Immature natural killer cell (primary cell): ENCODE measurements at regions not wholly inside any gene's neighbourhood (a gene's known extent, or its start where the extent isn't known, plus 50 kb on each side); places are given as distances from the start of the nearest gene placed in this dataset.

Experiments
- DNase-seq, 3 donors: peaks; one replicate each; pipeline ENCODE4 v3.0.0; 2022; ENCODE audit warnings: mixed read lengths in 1 of 3
- H3K27ac Mint-ChIP-seq, 6 donors: one replicate each; pipeline ENCODE4 v1.8.0; 2020; ENCODE audit warnings: mixed read lengths in 6 of 6, mild to moderate bottlenecking in 5 of 6, inconsistent platforms in 4 of 6, moderate library complexity in 3 of 6
- H3K27me3 Mint-ChIP-seq, 3 donors: one replicate each; pipeline ENCODE4 v1.8.0; 2020 to 2021; ENCODE audit warnings: low read depth in 3 of 3, mild to moderate bottlenecking in 3 of 3, mixed read lengths in 3 of 3, moderate library complexity in 3 of 3, inconsistent platforms in 1 of 3
- H3K36me3 Mint-ChIP-seq, 3 donors: one replicate each; pipeline ENCODE4 v1.8.0; 2020; ENCODE audit warnings: mixed read lengths in 3 of 3, inconsistent platforms in 2 of 3, mild to moderate bottlenecking in 2 of 3
- H3K4me1 Mint-ChIP-seq, 2 donors: one replicate each; pipeline ENCODE4 v1.8.0; 2020; ENCODE audit warnings: inconsistent platforms in 2 of 2, mild to moderate bottlenecking in 2 of 2, mixed read lengths in 2 of 2, moderate library complexity in 1 of 2
- H3K4me3 Mint-ChIP-seq, 5 donors: one replicate each; pipeline ENCODE4 v1.8.0; 2020; ENCODE audit warnings: mild to moderate bottlenecking in 5 of 5, mixed read lengths in 5 of 5, inconsistent platforms in 3 of 5, moderate library complexity in 3 of 5
- H3K9me3 Mint-ChIP-seq, 6 donors: one replicate each; pipeline ENCODE4 v1.8.0; 2020; ENCODE audit warnings: mild to moderate bottlenecking in 6 of 6, mixed read lengths in 6 of 6, inconsistent platforms in 4 of 6, moderate library complexity in 3 of 6

- no peak for DNase-seq
- peaks cover 0 to 4% (median 0%) of the 10 kb centered on the region in 6 donors for H3K9me3 Mint-ChIP-seq
- no peak overlapping the region for H3K4me3 Mint-ChIP-seq
- H3K4me1 Mint-ChIP-seq: no peaks in the 10 kb centered on the region
- peaks cover 0 to 5% (median 5%) of the 10 kb centered on the region in 3 donors for H3K27me3 Mint-ChIP-seq
- no peaks in the 10 kb centered on the region for H3K36me3 Mint-ChIP-seq
- no peak overlapping the region for H3K27ac Mint-ChIP-seq
Measured at GRCh38 chr10:2145926-2146478, 408.7 kb upstream of the ADARB2 start.

- H3K4me1 Mint-ChIP-seq: no peaks in the 10 kb centered on the region
- peaks cover 0 to 4% (median 0%) of the 10 kb centered on the region in 6 donors for H3K9me3 Mint-ChIP-seq
- H3K27ac Mint-ChIP-seq: no peak overlapping the region
- no peaks in the 10 kb centered on the region for H3K36me3 Mint-ChIP-seq
- peaks cover 0 to 6% (median 5%) of the 10 kb centered on the region in 3 donors for H3K27me3 Mint-ChIP-seq
- no peak overlapping the region for H3K4me3 Mint-ChIP-seq
- DNase-seq: no peak
Measured at GRCh38 chr10:2145491-2145890, 408.2 kb upstream of the ADARB2 start.

DNA sequence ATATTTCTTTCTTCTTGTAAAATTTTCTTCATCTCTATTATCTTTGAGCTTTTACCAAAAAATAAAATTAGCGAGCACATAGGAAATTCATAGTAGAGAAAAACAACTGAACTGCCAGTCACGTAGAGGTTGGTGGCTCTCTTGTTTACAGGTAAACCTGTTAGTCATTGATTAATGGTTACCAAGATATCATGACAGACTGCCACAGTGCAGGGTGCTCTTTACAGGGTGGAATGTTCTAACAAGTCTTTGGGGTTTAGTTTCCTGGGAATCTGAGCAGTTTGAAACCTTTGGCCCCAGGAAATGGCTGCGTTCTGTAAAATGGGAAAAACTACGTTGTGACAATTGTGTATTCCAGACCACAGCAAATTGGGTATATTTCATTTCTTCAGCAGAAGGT lies 407.3 kb upstream of the ADARB2 start:
- Mint-ChIP-seq H3K36me3 (no peaks in the 10 kb centered on the region), H3K4me1 (no peaks in the 10 kb centered on the region), H3K9me3 (peaks cover 0 to 4% (median 0%) of the 10 kb centered on the region in 6 donors), H3K27me3 (peaks cover 0 to 6% (median 5%) of the 10 kb centered on the region in 3 donors), H3K4me3 (no peak overlapping the region), H3K27ac (no peak overlapping the region)
- DNase-seq: no peak

DNA sequence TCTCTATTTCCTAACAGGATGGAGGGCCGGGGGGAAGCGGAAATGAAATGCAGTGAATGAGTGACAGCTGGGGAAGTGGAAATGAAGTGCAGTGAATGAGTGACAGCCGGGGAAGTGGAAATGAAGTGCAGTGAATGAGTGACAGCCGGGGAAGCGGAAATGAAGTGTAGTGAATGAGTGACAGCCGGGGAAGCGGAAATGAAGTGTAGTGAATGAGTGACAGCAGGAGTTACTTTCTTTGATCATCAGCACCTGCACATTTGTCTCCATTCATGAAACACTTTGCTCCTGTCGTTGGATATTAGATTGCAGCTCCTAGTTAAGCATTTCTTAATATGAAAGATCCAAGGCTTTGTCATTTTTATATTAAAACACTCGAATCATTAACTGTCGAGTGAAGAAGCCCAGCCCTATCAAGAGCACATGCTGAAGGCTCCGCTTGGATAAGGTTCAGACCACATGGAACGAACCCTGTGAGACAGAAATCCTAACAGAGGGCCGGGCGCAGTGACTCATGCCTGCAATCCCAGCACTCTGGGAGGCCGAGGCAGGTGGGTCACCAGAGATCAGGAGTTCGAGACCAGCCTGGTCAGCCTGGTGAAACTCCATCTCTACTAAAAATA lies 406.0 kb upstream of the ADARB2 start:
- no peaks in the 10 kb centered on the region for H3K36me3 Mint-ChIP-seq
- no peak overlapping the region for H3K4me3 Mint-ChIP-seq
- H3K27me3 Mint-ChIP-seq: peaks cover 0 to 6% (median 2%) of the 10 kb centered on the region in 3 donors
- H3K4me1 Mint-ChIP-seq: no peaks in the 10 kb centered on the region
- H3K9me3 Mint-ChIP-seq: peaks cover 0 to 4% (median 0%) of the 10 kb centered on the region in 6 donors
- DNase-seq: no peak
- no peak overlapping the region for H3K27ac Mint-ChIP-seq

DNA sequence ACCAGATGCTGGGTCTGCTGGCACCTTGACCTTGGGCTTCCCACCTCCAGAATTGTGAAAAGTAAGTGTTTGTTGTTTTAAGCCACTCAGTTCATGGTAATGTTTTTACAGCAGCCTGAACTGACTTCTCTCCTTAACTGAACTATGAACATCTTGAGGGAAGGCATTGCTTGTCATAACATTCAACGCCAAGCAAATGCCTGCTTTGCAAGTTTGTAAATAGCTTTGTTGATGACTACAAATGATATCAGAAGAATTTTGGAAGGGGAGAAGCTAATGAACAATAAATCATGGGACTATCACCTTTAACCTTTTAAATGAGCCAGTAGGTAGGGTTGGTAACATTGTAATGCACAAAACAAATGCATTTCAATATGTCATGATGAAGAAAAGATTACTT lies 402.4 kb upstream of the ADARB2 start:
- H3K9me3 Mint-ChIP-seq: peaks cover 0 to 2% (median 0%) of the 10 kb centered on the region in 6 donors
- DNase-seq: no peak
- H3K4me1 Mint-ChIP-seq: no peaks in the 10 kb centered on the region
- H3K27me3 Mint-ChIP-seq: peaks cover 2 to 6% (median 5%) of the 10 kb centered on the region in 3 donors
- H3K27ac Mint-ChIP-seq: no peak overlapping the region
- no peak overlapping the region for H3K4me3 Mint-ChIP-seq
- H3K36me3 Mint-ChIP-seq: no peaks in the 10 kb centered on the region

GRCh38 chr10:2137549-2138174 lies 400.3 kb upstream of the ADARB2 start:
- Mint-ChIP-seq H3K27me3 (peaks cover 2 to 6% (median 6%) of the 10 kb centered on the region in 3 donors), H3K36me3 (no peaks in the 10 kb centered on the region), H3K9me3 (peaks cover 0 to 2% (median 0%) of the 10 kb centered on the region in 6 donors), H3K4me3 (no peak overlapping the region), H3K4me1 (no peaks in the 10 kb centered on the region), H3K27ac (no peak overlapping the region)
- no peak for DNase-seq

- Mint-ChIP-seq H3K36me3 (peaks cover 0 to 3% (median 0%) of the 10 kb centered on the region in 3 donors), H3K27me3 (peaks cover 0 to 3% (median 1%) of the 10 kb centered on the region in 3 donors), H3K9me3 (peaks cover 0 to 2% (median 0%) of the 10 kb centered on the region in 6 donors), H3K27ac (no peak overlapping the region), H3K4me1 (no peaks in the 10 kb centered on the region), H3K4me3 (no peak overlapping the region)
- no peak for DNase-seq
Measured at GRCh38 chr10:2130705-2131305, 393.5 kb upstream of the ADARB2 start.

DNA sequence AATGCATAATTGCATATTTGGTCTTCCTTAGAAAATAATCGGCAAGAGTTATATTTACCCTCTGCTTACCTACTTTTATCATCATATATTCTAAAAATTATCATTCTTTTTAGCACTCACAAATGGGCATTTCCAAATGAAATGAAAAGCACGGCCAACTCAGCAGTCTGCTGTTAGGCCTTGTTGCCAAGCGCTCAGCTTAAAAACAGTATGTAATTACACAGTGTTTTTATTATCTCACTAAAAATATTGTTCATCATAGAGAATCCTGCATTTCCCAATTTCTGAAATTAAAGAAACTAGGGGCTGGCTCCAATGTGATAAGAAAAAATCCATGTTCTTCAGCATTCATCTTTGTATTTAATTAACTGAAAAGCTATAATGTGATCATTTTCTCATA lies 391.7 kb upstream of the ADARB2 start:
- peaks cover 0 to 3% (median 1%) of the 10 kb centered on the region in 3 donors for H3K27me3 Mint-ChIP-seq
- H3K4me3 Mint-ChIP-seq: no peak overlapping the region
- no peak for DNase-seq
- peaks cover 0 to 3% (median 0%) of the 10 kb centered on the region in 3 donors for H3K36me3 Mint-ChIP-seq
- H3K4me1 Mint-ChIP-seq: no peaks in the 10 kb centered on the region
- H3K27ac Mint-ChIP-seq: no peak overlapping the region
- peaks cover 0 to 2% (median 0%) of the 10 kb centered on the region in 6 donors for H3K9me3 Mint-ChIP-seq

GRCh38 chr10:2124135-2124534 lies 386.8 kb upstream of the ADARB2 start:
- DNase-seq: no peak
- Mint-ChIP-seq H3K27ac (no peak overlapping the region), H3K4me3 (no peak overlapping the region), H3K9me3 (peaks cover 0 to 2% (median 0%) of the 10 kb centered on the region in 6 donors), H3K36me3 (no peaks in the 10 kb centered on the region), H3K27me3 (peaks cover 2 to 3% (median 2%) of the 10 kb centered on the region in 3 donors), H3K4me1 (no peaks in the 10 kb centered on the region)

GRCh38 chr10:2122431-2123124 lies 385.3 kb upstream of the ADARB2 start:
- no peaks in the 10 kb centered on the region for H3K36me3 Mint-ChIP-seq
- no peak for DNase-seq
- peaks cover 0 to 6% (median 0%) of the 10 kb centered on the region in 6 donors for H3K9me3 Mint-ChIP-seq
- H3K4me1 Mint-ChIP-seq: no peaks in the 10 kb centered on the region
- H3K27me3 Mint-ChIP-seq: peaks cover 0 to 2% (median 2%) of the 10 kb centered on the region in 3 donors
- H3K27ac Mint-ChIP-seq: no peak overlapping the region
- H3K4me3 Mint-ChIP-seq: no peak overlapping the region

DNA sequence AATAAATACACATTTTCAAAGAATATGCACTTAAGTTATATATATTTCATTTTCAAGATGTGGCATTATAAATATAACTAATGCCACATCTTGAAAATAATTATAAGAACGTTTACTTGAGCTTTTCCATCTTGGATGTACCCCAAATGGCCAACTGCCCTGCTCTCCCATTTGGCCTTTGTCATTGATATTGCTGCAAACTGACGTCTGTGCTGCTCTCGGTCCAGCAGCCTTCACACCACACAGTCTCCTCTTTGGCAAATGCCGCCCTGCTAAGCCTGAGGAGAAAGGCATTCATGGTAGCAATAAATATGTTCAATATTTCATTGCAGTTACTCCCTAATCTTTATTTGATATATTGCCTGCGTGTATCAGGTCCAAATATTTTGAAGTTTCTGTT lies 384.6 kb upstream of the ADARB2 start:
- Mint-ChIP-seq H3K27me3 (peaks cover 0 to 2% (median 2%) of the 10 kb centered on the region in 3 donors), H3K27ac (no peak overlapping the region), H3K4me1 (no peaks in the 10 kb centered on the region), H3K36me3 (no peaks in the 10 kb centered on the region), H3K9me3 (peaks cover 0 to 6% (median under 1%) of the 10 kb centered on the region in 6 donors), H3K4me3 (no peak overlapping the region)
- no peak for DNase-seq

DNA sequence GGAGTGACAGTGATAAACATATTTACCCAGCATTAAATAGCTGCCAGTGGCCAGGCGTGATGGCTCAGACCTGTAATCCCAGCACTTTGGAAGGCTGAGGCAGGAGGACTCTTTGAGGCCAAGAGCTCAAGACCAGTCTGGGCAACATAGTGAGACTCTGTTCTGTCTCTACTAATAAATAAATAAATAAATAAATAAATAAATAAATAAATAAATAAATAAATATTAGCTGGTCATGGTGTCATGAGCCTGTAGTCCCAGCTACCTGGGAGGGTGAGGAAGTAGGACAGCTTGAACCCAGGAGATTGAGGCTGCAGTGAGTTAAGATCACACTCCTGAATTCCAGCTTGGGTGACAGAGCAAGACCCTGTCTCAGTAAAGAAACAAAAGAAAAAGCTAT lies 384.0 kb upstream of the ADARB2 start:
- peaks cover 0 to 2% (median 2%) of the 10 kb centered on the region in 3 donors for H3K27me3 Mint-ChIP-seq
- no peaks in the 10 kb centered on the region for H3K36me3 Mint-ChIP-seq
- no peaks in the 10 kb centered on the region for H3K4me1 Mint-ChIP-seq
- no peak overlapping the region for H3K4me3 Mint-ChIP-seq
- H3K9me3 Mint-ChIP-seq: peaks cover 0 to 6% (median under 1%) of the 10 kb centered on the region in 6 donors
- no peak for DNase-seq
- no peak overlapping the region for H3K27ac Mint-ChIP-seq

- no peaks in the 10 kb centered on the region for H3K4me1 Mint-ChIP-seq
- H3K4me3 Mint-ChIP-seq: no peak overlapping the region
- H3K36me3 Mint-ChIP-seq: no peaks in the 10 kb centered on the region
- H3K27me3 Mint-ChIP-seq: peaks cover 0 to 2% (median 2%) of the 10 kb centered on the region in 3 donors
- no peak for DNase-seq
- peaks cover 0 to 6% (median under 1%) of the 10 kb centered on the region in 6 donors for H3K9me3 Mint-ChIP-seq
- no peak overlapping the region for H3K27ac Mint-ChIP-seq
Measured at GRCh38 chr10:2120746-2121145, 383.4 kb upstream of the ADARB2 start.
